ENCODE measurements at regions not wholly inside any gene's neighbourhood (a gene's known extent, or its start where the extent isn't known, plus 50 kb on each side); places are given as distances from the start of the nearest gene placed in this dataset.

DNA sequence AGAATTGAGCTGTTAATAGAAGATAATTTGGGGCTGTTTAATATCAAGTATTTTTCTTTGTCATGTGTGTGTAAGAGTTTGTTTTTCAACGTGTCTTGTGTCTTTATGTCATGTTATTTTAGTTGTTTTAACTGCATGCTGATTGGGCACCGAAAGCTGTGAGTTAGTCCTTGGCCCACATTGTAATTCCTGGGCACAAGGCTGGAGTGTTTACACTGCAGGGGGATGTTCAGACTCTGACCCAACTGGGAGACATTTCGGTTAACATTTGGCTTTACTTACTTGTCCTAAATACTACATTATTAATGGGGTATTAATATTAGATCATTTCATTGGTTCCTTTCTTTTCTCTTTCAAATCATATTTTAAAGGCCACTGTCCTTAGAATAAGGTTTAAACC is 381.0 kb downstream of the OSR1 start:
- H3K4me1 Mint-ChIP-seq (ENCODE audit: low read depth, unreplicated experiment): no peaks in the 10 kb centered on the region
- TF ChIP-seq, protein P1, sequence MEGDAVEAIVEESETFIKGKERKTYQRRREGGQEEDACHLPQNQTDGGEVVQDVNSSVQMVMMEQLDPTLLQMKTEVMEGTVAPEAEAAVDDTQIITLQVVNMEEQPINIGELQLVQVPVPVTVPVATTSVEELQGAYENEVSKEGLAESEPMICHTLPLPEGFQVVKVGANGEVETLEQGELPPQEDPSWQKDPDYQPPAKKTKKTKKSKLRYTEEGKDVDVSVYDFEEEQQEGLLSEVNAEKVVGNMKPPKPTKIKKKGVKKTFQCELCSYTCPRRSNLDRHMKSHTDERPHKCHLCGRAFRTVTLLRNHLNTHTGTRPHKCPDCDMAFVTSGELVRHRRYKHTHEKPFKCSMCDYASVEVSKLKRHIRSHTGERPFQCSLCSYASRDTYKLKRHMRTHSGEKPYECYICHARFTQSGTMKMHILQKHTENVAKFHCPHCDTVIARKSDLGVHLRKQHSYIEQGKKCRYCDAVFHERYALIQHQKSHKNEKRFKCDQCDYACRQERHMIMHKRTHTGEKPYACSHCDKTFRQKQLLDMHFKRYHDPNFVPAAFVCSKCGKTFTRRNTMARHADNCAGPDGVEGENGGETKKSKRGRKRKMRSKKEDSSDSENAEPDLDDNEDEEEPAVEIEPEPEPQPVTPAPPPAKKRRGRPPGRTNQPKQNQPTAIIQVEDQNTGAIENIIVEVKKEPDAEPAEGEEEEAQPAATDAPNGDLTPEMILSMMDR (IDR thresholded peaks at IDR 0.05; ENCODE audit: unreplicated experiment): no peak
- intact Hi-C loops (cut with micrococcal nuclease; ENCODE audit: unreplicated experiment): no loop called here

DNA sequence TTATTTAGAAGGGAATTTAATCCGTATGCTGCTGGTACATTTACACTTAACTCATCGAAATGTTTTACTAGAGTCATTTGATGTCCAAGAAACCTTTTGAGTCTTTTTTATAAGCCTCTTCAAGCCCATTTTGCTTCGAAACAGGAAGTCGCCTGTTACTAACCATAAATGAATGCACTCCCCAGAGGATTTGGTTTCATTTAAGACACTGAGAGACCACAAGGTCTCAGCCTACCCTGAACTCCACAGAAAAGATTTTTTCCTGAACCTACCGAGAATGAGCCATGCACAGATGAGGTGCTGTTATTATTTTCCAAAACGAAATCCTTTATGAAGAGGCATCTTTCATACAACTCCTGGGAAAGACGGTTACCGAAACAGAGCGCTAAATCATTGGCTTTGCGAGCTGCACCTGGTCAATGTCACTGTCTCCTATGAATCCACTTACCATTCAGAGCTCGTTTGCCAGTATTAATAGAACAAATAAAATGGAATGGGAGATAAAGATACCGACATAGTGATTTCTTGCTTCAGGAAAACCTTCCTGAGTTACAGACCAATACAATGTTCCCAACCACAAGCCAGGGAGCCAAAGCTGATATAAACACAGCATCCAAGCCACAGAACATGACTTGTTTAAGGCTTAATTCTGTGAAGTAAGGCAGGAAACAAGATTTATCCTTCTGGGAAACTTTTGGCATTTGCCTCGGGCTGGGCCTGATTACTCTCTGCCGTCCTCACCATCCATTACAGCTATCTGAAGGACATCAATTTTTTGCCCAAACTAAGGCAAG is 382.1 kb downstream of the OSR1 start:
- no peaks in the 10 kb centered on the region for H3K36me3 Mint-ChIP-seq (ENCODE audit: insufficient read depth, unreplicated experiment)
- BruUV-seq (replicated peaks): no TSS peak
- DNase-seq: no peak
- H3K27me3 Mint-ChIP-seq (ENCODE audit: unreplicated experiment): no peaks in the 10 kb centered on the region
- intact Hi-C loops (cut with micrococcal nuclease; ENCODE audit: unreplicated experiment): no loop called here
- no peaks in the 10 kb centered on the region for H3K9me3 Mint-ChIP-seq (ENCODE audit: low read depth, unreplicated experiment)
- CTCF ChIA-PET: no interaction called here
- TF ChIP-seq, protein P1 (IDR thresholded peaks at IDR 0.05; ENCODE audit: unreplicated experiment): no peak
- no peak overlapping the region for H3K27ac Mint-ChIP-seq (ENCODE audit: unreplicated experiment)
- H3K4me3 Mint-ChIP-seq (ENCODE audit: low read depth, unreplicated experiment): no peak overlapping the region
- H3K4me1 Mint-ChIP-seq (ENCODE audit: low read depth, unreplicated experiment): peaks cover 5% of the 10 kb centered on the region

More for the DNA sequence above, 381.0 kb downstream of the OSR1 start:
- no peaks in the 10 kb centered on the region for H3K27me3 Mint-ChIP-seq (ENCODE audit: unreplicated experiment)
- no peak overlapping the region for H3K27ac Mint-ChIP-seq (ENCODE audit: unreplicated experiment)
- no TSS peak for BruUV-seq (replicated peaks)
- CTCF ChIA-PET: no interaction called here
- DNase-seq: no peak
- H3K36me3 Mint-ChIP-seq (ENCODE audit: insufficient read depth, unreplicated experiment): no peaks in the 10 kb centered on the region
- H3K4me3 Mint-ChIP-seq (ENCODE audit: low read depth, unreplicated experiment): no peak overlapping the region
- no peaks in the 10 kb centered on the region for H3K9me3 Mint-ChIP-seq (ENCODE audit: low read depth, unreplicated experiment)

- H3K4me3 Mint-ChIP-seq (ENCODE audit: low read depth, unreplicated experiment): no peak overlapping the region
- CTCF ChIA-PET: no interaction called here
- H3K36me3 Mint-ChIP-seq (ENCODE audit: insufficient read depth, unreplicated experiment): no peaks in the 10 kb centered on the region
- no peak overlapping the region for H3K27ac Mint-ChIP-seq (ENCODE audit: unreplicated experiment)
- peaks cover 12% of the 10 kb centered on the region for H3K4me1 Mint-ChIP-seq (ENCODE audit: low read depth, unreplicated experiment)
- TF ChIP-seq, protein P1 (IDR thresholded peaks at IDR 0.05; ENCODE audit: unreplicated experiment): no peak
- DNase-seq: no peak
- no peaks in the 10 kb centered on the region for H3K27me3 Mint-ChIP-seq (ENCODE audit: unreplicated experiment)
- intact Hi-C loops (cut with micrococcal nuclease; ENCODE audit: unreplicated experiment): no loop called here
- H3K9me3 Mint-ChIP-seq (ENCODE audit: low read depth, unreplicated experiment): no peaks in the 10 kb centered on the region
- no TSS peak for BruUV-seq (replicated peaks)
Observed at GRCh38 chr2:18975506-18976167, 382.8 kb downstream of the OSR1 start.

DNA sequence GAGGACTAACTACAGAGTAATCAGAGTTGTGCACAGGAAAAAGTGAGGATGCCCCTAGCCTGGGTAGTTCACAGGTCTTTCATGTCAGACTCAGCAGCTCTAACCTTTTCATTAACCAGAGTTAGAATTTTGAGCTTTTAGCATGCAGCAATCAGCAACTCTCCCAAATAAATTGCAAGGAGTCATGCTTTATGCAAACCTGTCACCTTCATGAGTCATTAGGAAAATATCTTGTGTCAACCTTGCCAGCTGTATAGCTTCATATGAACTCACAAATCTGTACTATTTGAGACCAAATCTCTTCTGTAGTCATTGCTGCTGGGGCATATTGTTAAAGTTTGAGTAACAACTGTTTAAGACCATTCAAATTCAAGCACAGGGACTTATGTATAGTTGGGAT is 382.3 kb upstream of the NT5C1B start:
- intact Hi-C loops (cut with micrococcal nuclease; ENCODE audit: unreplicated experiment): no loop called here
- no peak for DNase-seq
- Mint-ChIP-seq H3K4me1 (ENCODE audit: low read depth, unreplicated experiment) (peaks cover 18% of the 10 kb centered on the region), H3K36me3 (ENCODE audit: insufficient read depth, unreplicated experiment) (no peaks in the 10 kb centered on the region), H3K27ac (ENCODE audit: unreplicated experiment) (no peak overlapping the region), H3K27me3 (ENCODE audit: unreplicated experiment) (no peaks in the 10 kb centered on the region), H3K9me3 (ENCODE audit: low read depth, unreplicated experiment) (no peaks in the 10 kb centered on the region), H3K4me3 (ENCODE audit: low read depth, unreplicated experiment) (no peak overlapping the region)
- CTCF ChIA-PET: interaction anchor here (0.5 to 0.6 kb wide), 3 partner anchors 25 to 1038 kb away, joined by 3 to 5 read pairs (median 3); no protein-coding TSS in a partner anchor
- BruUV-seq (replicated peaks): no TSS peak
- TF ChIP-seq, protein P1 (IDR thresholded peaks at IDR 0.05; ENCODE audit: unreplicated experiment): no peak

All from Calu3 (cell line).